Upper lobe of right lung (tissue), 1 donor: ENCODE measurements at regions not wholly inside any gene's neighbourhood (a gene's known extent, or its start where the extent isn't known, plus 50 kb on each side); places are given as distances from the start of the nearest gene placed in this dataset.
A peak's percentile ranks its signal among the peaks of the same experiment; 100 is the strongest.

Experiments used
- ATAC-seq: fragments of 200-7000 bp; cut with Tn5 transposase; one replicate; pipeline ENCODE4 v1.9.1; 2020; ENCODE audit warnings: mild to moderate bottlenecking, moderate library complexity
- DNase-seq: peaks from one replicate; pipeline ENCODE4 v3.0.0-alpha.2; 2020
- H3K27ac ChIP-seq: fragments of 200-600 bp; one replicate; pipeline ENCODE4 v1.8.0; 2022
- H3K27me3 ChIP-seq: fragments of 200-600 bp; one replicate; pipeline ENCODE4 v1.8.0; 2022; ENCODE audit warnings: mild to moderate bottlenecking
- H3K36me3 ChIP-seq: fragments of 200-600 bp; one replicate; pipeline ENCODE4 v1.8.0; 2022
- H3K4me1 ChIP-seq: fragments of 200-600 bp; one replicate; pipeline ENCODE4 v1.8.0; 2022
- H3K4me3 ChIP-seq: fragments of 200-600 bp; one replicate; pipeline ENCODE4 v1.8.0; 2022; ENCODE audit warnings: mild to moderate bottlenecking
- H3K9me3 ChIP-seq: fragments of 200-600 bp; one replicate; pipeline ENCODE4 v1.8.0; 2022
- CTCF ChIP-seq: fragments of 200-600 bp; IDR thresholded peaks from one replicate; pipeline ENCODE4 v1.8.0; 2022; ENCODE audit warnings: antibody characterized with exemption
- intact Hi-C: fragments of 100-400 bp; cut with DNase I; formaldehyde crosslinking; loops from one replicate; pipeline ENCODE4 v1.11.0; 2022
- donor health status: DM: no; HTN: yes; CAD: no; lungs with severe emphysema.

GRCh38 chr2:102083393-102083703 is 59.2 kb upstream of the IL1R1 start:
- no peaks in the 10 kb centered on the region for H3K36me3 ChIP-seq
- DNase-seq (no peak), ATAC-seq (no peak)
- no peaks in the 10 kb centered on the region for H3K27me3 ChIP-seq
- no peaks in the 10 kb centered on the region for H3K9me3 ChIP-seq
- peaks cover 24% of the 10 kb centered on the region for H3K4me1 ChIP-seq
- H3K27ac ChIP-seq = peak overlapping the region; percentile 72
- no peak for TF ChIP-seq CTCF
- intact Hi-C loops = no loop called here
- no peak overlapping the region for H3K4me3 ChIP-seq

GRCh38 chr2:102084651-102085050 is 57.9 kb upstream of the IL1R1 start:
- ATAC-seq (no peak), DNase-seq (no peak)
- Histone ChIP-seq H3K9me3 (no peaks in the 10 kb centered on the region), H3K27ac (no peak overlapping the region), H3K36me3 (no peaks in the 10 kb centered on the region), H3K4me1 (peaks cover 24% of the 10 kb centered on the region), H3K27me3 (no peaks in the 10 kb centered on the region), H3K4me3 (no peak overlapping the region)
- no peak for TF ChIP-seq CTCF
- intact Hi-C loops = no loop called here

- Histone ChIP-seq H3K27ac (no peak overlapping the region), H3K9me3 (no peaks in the 10 kb centered on the region), H3K4me1 (peaks cover 24% of the 10 kb centered on the region), H3K4me3 (no peak overlapping the region), H3K36me3 (no peaks in the 10 kb centered on the region), H3K27me3 (no peaks in the 10 kb centered on the region)
- TF ChIP-seq CTCF = no peak
- DNase-seq (no peak), ATAC-seq (no peak)
- intact Hi-C loops = no loop called here
These were observed 57.3 kb upstream of the IL1R1 start for GRCh38 chr2:102085238-102085637.

- Histone ChIP-seq H3K9me3 (no peaks in the 10 kb centered on the region), H3K36me3 (no peaks in the 10 kb centered on the region), H3K4me3 (no peak overlapping the region), H3K27ac (no peak overlapping the region), H3K27me3 (no peaks in the 10 kb centered on the region), H3K4me1 (peaks cover 21% of the 10 kb centered on the region)
- intact Hi-C loops = no loop called here
- ATAC-seq (no peak), DNase-seq (no peak)
- no peak for TF ChIP-seq CTCF
These were observed 56.2 kb upstream of the IL1R1 start for GRCh38 chr2:102086150-102086872.

- ATAC-seq (no peak), DNase-seq (no peak)
- Histone ChIP-seq H3K4me1 (peaks cover 6% of the 10 kb centered on the region), H3K27me3 (no peaks in the 10 kb centered on the region), H3K36me3 (no peaks in the 10 kb centered on the region), H3K9me3 (no peaks in the 10 kb centered on the region), H3K4me3 (no peak overlapping the region), H3K27ac (no peak overlapping the region)
- intact Hi-C loops = no loop called here
- no peak for TF ChIP-seq CTCF
These were observed 51.4 kb upstream of the IL1R1 start for GRCh38 chr2:102091121-102091520.

- H3K36me3 ChIP-seq = no peaks in the 10 kb centered on the region
- DNase-seq (no peak), ATAC-seq (no peak)
- H3K27ac ChIP-seq = no peak overlapping the region
- no peaks in the 10 kb centered on the region for H3K9me3 ChIP-seq
- H3K27me3 ChIP-seq = no peaks in the 10 kb centered on the region
- intact Hi-C loops = no loop called here
- no peak overlapping the region for H3K4me3 ChIP-seq
- peaks cover 6% of the 10 kb centered on the region for H3K4me1 ChIP-seq
- no peak for TF ChIP-seq CTCF
These were observed 50.6 kb upstream of the IL1R1 start for GRCh38 chr2:102091908-102092307.
